ENCODE measurements at regions not wholly inside any gene's neighbourhood (a gene's known extent, or its start where the extent isn't known, plus 50 kb on each side); places are given as distances from the start of the nearest gene placed in this dataset.

GRCh38 chr10:7075851-7076250 lies 335.0 kb downstream of the SFMBT2 start:
- H3K4me2 ChIP-seq (ENCODE audit: low read length) = no peak overlapping the region
- ChIA-PET CTCF (no interaction called here), RAD21 (ENCODE audit: low non-redundant PET in 1 of 2, low total read pairs in 2 of 2, uncharacterized antibody in 2 of 2, unreplicated experiment in 2 of 2) (no interaction called here), POLR2A (no interaction called here)
- H3K27ac ChIP-seq (ENCODE audit: low read depth, low read length) = no peak overlapping the region
- no peaks in the 10 kb centered on the region for H3K9me3 ChIP-seq (ENCODE audit: control insufficient read depth in 1 of 2, insufficient read depth in 1 of 2, low read depth in 1 of 2, low read length in 2 of 2)
- no peaks in the 10 kb centered on the region for H3K79me2 ChIP-seq (ENCODE audit: insufficient read depth, low read length)
- no peaks in the 10 kb centered on the region for H3K9me2 ChIP-seq (ENCODE audit: insufficient read depth)
- ATAC-seq (no peak), DNase-seq (ENCODE audit: low read depth, low spot score) (no peak)
- H3K4me1 ChIP-seq (ENCODE audit: control insufficient read depth in 1 of 2, insufficient read depth in 2 of 2, low read length in 2 of 2) = no peaks in the 10 kb centered on the region
- no peaks in the 10 kb centered on the region for H4K20me1 ChIP-seq (ENCODE audit: insufficient read depth)
- peaks cover 5% of the 10 kb centered on the region; the same call in 1 of the 2 replicates for H3K27me3 ChIP-seq (ENCODE audit: insufficient read depth, low read length)
- no peak overlapping the region for H2AFZ ChIP-seq (ENCODE audit: low read depth, low read length, poor library complexity, severe bottlenecking)
- TF ChIP-seq POLR2A (IDR thresholded peaks at IDR 0.05; ENCODE audit: borderline replicate concordance, extremely low read depth, insufficient read depth, insufficient read length) = no peak
- no peak for TF ChIP-seq JUND (IDR thresholded peaks at IDR 0.05)
- no peak for TF ChIP-seq FOSL1 (IDR thresholded peaks at IDR 0.05; ENCODE audit: low read depth)
- TF ChIP-seq YY1 (IDR thresholded peaks at IDR 0.05; ENCODE audit: extremely low read depth, insufficient replicate concordance, low read depth, low read length) = no peak
- no peak for TF ChIP-seq ZBTB33 (IDR thresholded peaks at IDR 0.05; ENCODE audit: extremely low read depth, insufficient replicate concordance, low read length)
- no peak for TF ChIP-seq RAD21 (IDR thresholded peaks at IDR 0.05; ENCODE audit: low read depth)
- TF ChIP-seq CBX3 (IDR thresholded peaks at IDR 0.05; ENCODE audit: low read depth) = no peak
- TF ChIP-seq SRF (IDR thresholded peaks at IDR 0.05; ENCODE audit: low read depth) = no peak
- no peak for TF ChIP-seq POLR2AphosphoS5 (IDR thresholded peaks at IDR 0.05; ENCODE audit: low read depth, low read length)
- no peak for TF ChIP-seq CEBPB (IDR thresholded peaks at IDR 0.05; ENCODE audit: low read depth)
- intact Hi-C loops (cut with micrococcal nuclease) = no loop called here
- H3K4me3 ChIP-seq (replicated peaks in 1 of 2; ENCODE audit: low read depth in 1 of 2, low read length in 2 of 2) = no peak overlapping the region
- BruUV-seq (replicated peaks) = no TSS peak
- no peak overlapping the region for H3K9ac ChIP-seq (ENCODE audit: low read length)
- H3K36me3 ChIP-seq (ENCODE audit: control insufficient read depth in 1 of 2, insufficient read depth in 2 of 2, low read length in 2 of 2) = no peaks in the 10 kb centered on the region

- POLR2A ChIA-PET = no interaction called here
- RAD21 ChIA-PET (ENCODE audit: low non-redundant PET in 1 of 2, low total read pairs in 2 of 2, uncharacterized antibody in 2 of 2, unreplicated experiment in 2 of 2) = no interaction called here
- Histone ChIP-seq H3K4me3 (replicated peaks in 1 of 2; ENCODE audit: low read depth in 1 of 2, low read length in 2 of 2) (no peak overlapping the region), H3K4me2 (ENCODE audit: low read length) (no peak overlapping the region), H3K9me2 (ENCODE audit: insufficient read depth) (no peaks in the 10 kb centered on the region), H2AFZ (ENCODE audit: low read depth, low read length, poor library complexity, severe bottlenecking) (no peak overlapping the region), H3K27me3 (ENCODE audit: insufficient read depth, low read length) (peaks cover 5% of the 10 kb centered on the region; the same call in 1 of the 2 replicates), H3K27ac (ENCODE audit: low read depth, low read length) (no peak overlapping the region), H3K36me3 (ENCODE audit: control insufficient read depth in 1 of 2, insufficient read depth in 2 of 2, low read length in 2 of 2) (no peaks in the 10 kb centered on the region), H3K9me3 (ENCODE audit: control insufficient read depth in 1 of 2, insufficient read depth in 1 of 2, low read depth in 1 of 2, low read length in 2 of 2) (no peaks in the 10 kb centered on the region), H3K9ac (ENCODE audit: low read length) (no peak overlapping the region), H3K79me2 (ENCODE audit: insufficient read depth, low read length) (no peaks in the 10 kb centered on the region), H3K4me1 (ENCODE audit: control insufficient read depth in 1 of 2, insufficient read depth in 2 of 2, low read length in 2 of 2) (no peaks in the 10 kb centered on the region), H4K20me1 (ENCODE audit: insufficient read depth) (no peaks in the 10 kb centered on the region)
- intact Hi-C loops (cut with micrococcal nuclease) = no loop called here
- ATAC-seq (no peak), DNase-seq (ENCODE audit: low read depth, low spot score) (no peak)
- no TSS peak for BruUV-seq (replicated peaks)
- CTCF ChIA-PET = no interaction called here
- TF ChIP-seq RAD21 (IDR thresholded peaks at IDR 0.05; ENCODE audit: low read depth) = no peak
- TF ChIP-seq ZBTB33 (IDR thresholded peaks at IDR 0.05; ENCODE audit: extremely low read depth, insufficient replicate concordance, low read length) = no peak
- no peak for TF ChIP-seq CEBPB (IDR thresholded peaks at IDR 0.05; ENCODE audit: low read depth)
- no peak for TF ChIP-seq CTCF (IDR thresholded peaks at IDR 0.05 in 2 of 3, conservative IDR thresholded peaks at IDR 0.05 in 1 of 3; ENCODE audit: borderline replicate concordance in 1 of 3, insufficient read depth in 1 of 3, low read depth in 2 of 3, low read length in 2 of 3)
- TF ChIP-seq EZH2phosphoT487 (IDR thresholded peaks at IDR 0.05; ENCODE audit: borderline replicate concordance) = no peak
- TF ChIP-seq ELF1 (IDR thresholded peaks at IDR 0.05; ENCODE audit: borderline replicate concordance, low read depth) = no peak
- TF ChIP-seq SP1 (IDR thresholded peaks at IDR 0.05; ENCODE audit: low read depth) = no peak
- TF ChIP-seq FOSL1 (IDR thresholded peaks at IDR 0.05; ENCODE audit: low read depth) = no peak
These were observed 335.7 kb downstream of the SFMBT2 start for GRCh38 chr10:7075110-7075509.

Data from HCT116 (cell line).